HepG2 (cell line): ENCODE measurements at regions not wholly inside any gene's neighbourhood (a gene's known extent, or its start where the extent isn't known, plus 50 kb on each side); places are given as distances from the start of the nearest gene placed in this dataset.

Source experiments
- CBFB ChIP-seq: sonication (generic); formaldehyde crosslinking; IDR thresholded peaks from 2 replicates; pipeline ENCODE4 v1.4.0; 2020; ENCODE audit warnings: missing genetic modification reagents
- CREB1 ChIP-seq, 2 experiments: fragments of 450-650 bp in 1 of 2; IDR thresholded peaks; 2 replicates each; pipeline ENCODE4 v1.6.1; 2016 to 2017; ENCODE audit warnings: control low read depth in 1 of 2, mild to moderate bottlenecking in 1 of 2, missing compliant biosample characterization in 1 of 2, missing genetic modification characterization in 1 of 2
- CTCF ChIP-seq: sonication (generic); formaldehyde crosslinking; IDR thresholded peaks from 2 replicates; pipeline ENCODE4 v1.5.0; 2020; ENCODE audit warnings: mild to moderate bottlenecking, missing genetic modification reagents, moderate library complexity
- EP300 ChIP-seq, 3 experiments: sonication (generic) in 1 of 3; formaldehyde crosslinking in 1 of 3; IDR thresholded peaks; 2 replicates each; pipeline versions ENCODE4 v1.5.1 to v1.6.1; 2011 to 2020; ENCODE audit warnings: low read depth in 2 of 3, low read length in 2 of 3, borderline replicate concordance in 1 of 3, improper control_type of control experiment in 1 of 3, mild to moderate bottlenecking in 1 of 3, missing genetic modification reagents in 1 of 3, moderate library complexity in 1 of 3
- FOSL2 ChIP-seq: sonication (generic); formaldehyde crosslinking; IDR thresholded peaks from 2 replicates; pipeline ENCODE4 v1.4.0; 2020; ENCODE audit warnings: missing genetic modification reagents
- NFE2L2 ChIP-seq: fragments of 150-350 bp; IDR thresholded peaks from 2 replicates; pipeline ENCODE4 v1.6.1; 2014; ENCODE audit warnings: low read length
- SMARCC2 ChIP-seq: fragments of 450-650 bp; IDR thresholded peaks from 2 replicates; pipeline ENCODE4 v1.6.1; 2017; ENCODE audit warnings: antibody characterized with exemption, mild to moderate bottlenecking
- ZNF234 ChIP-seq: sonication (generic); formaldehyde crosslinking; conservative IDR thresholded peaks from 2 replicates; pipeline ENCODE4 v1.5.1; 2020; ENCODE audit warnings: mild to moderate bottlenecking, missing genetic modification reagents
- ZNF816 ChIP-seq: sonication (generic); formaldehyde crosslinking; IDR thresholded peaks from 2 replicates; pipeline ENCODE4 v1.8.0; 2022; ENCODE audit warnings: missing genetic modification reagents, mild to moderate bottlenecking, borderline replicate concordance
- ZSCAN5A ChIP-seq: sonication (generic); formaldehyde crosslinking; IDR thresholded peaks from 2 replicates; pipeline ENCODE4 v1.8.0; 2022; ENCODE audit warnings: mild to moderate bottlenecking, missing genetic modification reagents, borderline replicate concordance

GRCh38 chr16:87246269-87247065 is 70.7 kb downstream of the C16orf95 start:
- TF ChIP-seq CBFB (CRISPR knock-in tag) (no peak; the same call in 1 of the 2 replicates), CTCF (CRISPR knock-in tag) (no peak; the same call in 1 of the 2 replicates), SMARCC2 (no peak), FOSL2 (peak; percentile 40; the same call in 1 of the 2 replicates), CREB1 (IDR thresholded peaks at IDR 0.05) (no peak), CREB1 (CRISPR knock-in tag; IDR thresholded peaks at IDR 0.05) (no peak), NFE2L2 (no peak), ZSCAN5A (no peak), ZNF234 (no peak), EP300 (IDR thresholded peaks at IDR 0.05; ENCODE audit: low read depth in 2 of 2, low read length in 2 of 2) (peak in 1 of 2 experiments; percentile 72; a peak in 2 of 4 replicates), EP300 (CRISPR knock-in tag; IDR thresholded peaks at IDR 0.05; ENCODE audit: borderline replicate concordance) (no peak), ZNF816 (no peak)
